Inferior parietal cortex (tissue), 1 donor: ENCODE measurements at regions not wholly inside any gene's neighbourhood (a gene's known extent, or its start where the extent isn't known, plus 50 kb on each side); places are given as distances from the start of the nearest gene placed in this dataset.
"Not testable (repeated sequence)": the region's sequence is repeated elsewhere in the genome, so short reads cannot be mapped to it uniquely, and the experiment has no call there.

ENCODE experiments used
- DNase-seq: peaks from one replicate; pipeline ENCODE4 v3.0.0-alpha.2; 2016; ENCODE audit errors: extremely low spot score

DNA sequence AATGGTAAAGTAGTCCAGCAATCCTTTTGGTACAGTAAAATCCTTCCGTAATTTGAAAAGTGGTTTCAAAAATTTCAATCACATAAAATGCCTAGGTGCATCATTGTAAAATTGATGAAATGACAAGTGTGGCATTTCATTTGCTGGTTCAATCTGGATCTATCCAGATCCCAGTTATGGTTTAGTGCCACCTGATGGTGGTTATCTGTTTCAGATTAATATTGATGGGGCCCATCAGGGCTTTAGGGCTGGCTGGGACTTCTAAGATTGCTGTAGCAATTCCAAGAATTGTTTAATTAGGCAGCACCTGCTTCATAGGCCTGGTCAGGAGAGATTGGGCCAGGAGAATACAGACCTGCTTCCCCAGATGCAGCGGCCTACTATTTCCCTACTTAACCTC, 55.5 kb upstream of the PIK3C3 start:
- DNase-seq = no peak

DNA sequence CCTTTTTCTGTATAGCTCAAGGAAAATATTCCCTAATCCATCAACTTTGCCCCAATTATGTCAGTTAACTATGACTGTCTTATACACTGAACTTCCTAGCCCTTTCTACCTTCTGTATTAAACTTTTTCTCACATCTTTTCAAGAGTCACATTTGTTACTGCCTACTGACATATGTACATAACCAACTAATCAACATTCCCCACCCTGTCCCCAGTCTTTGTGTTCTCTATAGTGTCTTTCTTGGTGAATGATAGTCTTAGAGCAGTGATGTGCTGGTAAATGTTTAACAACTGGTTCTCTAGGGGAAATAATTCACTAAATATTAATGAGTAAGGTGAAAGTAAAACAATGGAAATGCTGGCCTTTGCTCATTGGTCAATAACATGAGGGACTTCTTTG, 61.6 kb upstream of the PIK3C3 start:
- no peak for DNase-seq

DNA sequence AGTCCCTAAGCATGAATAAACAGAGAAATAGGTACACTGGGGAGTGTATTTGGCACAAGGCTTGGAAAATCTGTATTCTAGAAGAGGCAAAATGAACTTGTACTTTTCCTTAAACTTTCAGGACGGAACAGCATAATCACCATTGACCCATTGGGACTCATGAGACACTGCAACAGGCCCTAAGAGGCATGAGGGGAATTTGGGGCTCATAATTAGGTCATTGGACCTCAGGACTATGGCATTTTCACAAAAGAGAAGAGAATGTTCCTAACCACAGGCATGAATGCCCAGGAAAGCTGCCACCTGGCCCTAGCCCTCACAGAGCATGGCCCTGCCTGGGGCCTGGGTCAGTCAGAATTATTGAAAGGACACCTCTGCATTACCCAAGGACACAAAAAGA, 67.9 kb upstream of the PIK3C3 start:
- DNase-seq = no peak

DNA sequence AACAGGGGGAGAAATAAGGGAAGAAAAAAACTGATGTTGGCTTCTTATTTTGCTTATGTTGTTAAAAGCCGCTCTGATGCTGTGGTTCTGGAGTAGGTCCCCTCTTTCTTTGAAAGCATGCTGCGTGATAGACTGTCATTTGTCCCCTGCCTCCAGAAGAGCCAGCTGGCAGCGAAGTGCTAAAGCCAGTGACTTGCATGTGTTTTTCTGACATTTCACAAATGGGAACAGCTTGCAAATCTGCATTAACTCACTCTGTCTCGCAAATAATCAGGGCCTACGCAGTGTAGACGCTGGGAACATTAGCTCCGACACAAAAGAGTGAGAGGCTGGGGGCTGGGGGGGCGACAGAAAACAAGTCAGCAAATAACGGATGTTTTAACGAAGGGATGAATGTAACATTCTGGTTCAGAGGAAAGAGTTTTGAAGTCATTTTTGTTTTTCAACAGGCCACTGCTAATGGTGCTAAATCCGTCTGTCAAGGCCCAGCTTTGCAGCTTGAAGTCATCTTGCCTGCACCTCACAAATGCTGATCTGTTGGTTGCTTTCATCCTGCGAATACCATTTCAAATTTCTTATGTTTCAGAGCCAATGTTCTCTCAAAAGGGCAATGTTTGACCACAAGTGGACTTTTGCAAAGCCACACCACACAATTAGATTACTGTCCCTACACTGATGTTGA, 68.8 kb upstream of the PIK3C3 start:
- no peak for DNase-seq

DNA sequence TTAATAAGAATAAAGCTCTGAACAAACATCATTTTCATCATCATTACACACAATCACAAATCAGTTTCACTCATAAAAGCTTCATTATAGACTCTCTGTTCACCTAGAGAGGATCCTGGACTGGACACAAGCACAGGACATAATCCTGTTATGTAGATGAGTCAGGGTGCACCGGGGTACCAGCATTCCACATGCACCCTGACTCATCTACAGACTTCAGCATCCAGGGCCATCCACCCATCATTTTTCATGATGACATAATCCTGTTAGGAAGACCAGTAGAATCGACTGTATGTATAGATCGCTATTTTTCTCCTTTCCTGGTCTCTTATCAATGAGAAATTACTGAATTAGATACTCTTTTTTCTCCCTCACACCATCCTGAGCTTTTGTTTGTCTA, 73.7 kb upstream of the PIK3C3 start:
- DNase-seq = no peak

DNA sequence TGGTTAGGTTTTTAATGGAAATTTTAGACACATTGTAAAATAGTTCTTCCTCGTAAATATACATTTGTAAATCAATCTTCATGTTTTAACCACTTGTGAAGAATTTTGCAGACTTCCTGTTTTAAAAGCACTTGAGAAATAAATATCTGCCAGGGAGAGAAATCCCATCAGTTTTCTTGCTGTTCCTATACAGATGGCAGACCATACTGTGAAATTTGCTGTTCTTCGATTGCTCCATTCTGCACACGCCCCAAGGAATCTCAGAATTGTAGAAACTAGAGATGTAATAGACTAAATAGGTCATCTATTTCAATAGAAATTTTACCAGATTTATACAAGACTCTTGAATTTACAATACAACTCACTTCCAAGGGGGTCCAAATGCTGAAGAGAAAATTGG, 75.8 kb upstream of the PIK3C3 start:
- no peak for DNase-seq

DNA sequence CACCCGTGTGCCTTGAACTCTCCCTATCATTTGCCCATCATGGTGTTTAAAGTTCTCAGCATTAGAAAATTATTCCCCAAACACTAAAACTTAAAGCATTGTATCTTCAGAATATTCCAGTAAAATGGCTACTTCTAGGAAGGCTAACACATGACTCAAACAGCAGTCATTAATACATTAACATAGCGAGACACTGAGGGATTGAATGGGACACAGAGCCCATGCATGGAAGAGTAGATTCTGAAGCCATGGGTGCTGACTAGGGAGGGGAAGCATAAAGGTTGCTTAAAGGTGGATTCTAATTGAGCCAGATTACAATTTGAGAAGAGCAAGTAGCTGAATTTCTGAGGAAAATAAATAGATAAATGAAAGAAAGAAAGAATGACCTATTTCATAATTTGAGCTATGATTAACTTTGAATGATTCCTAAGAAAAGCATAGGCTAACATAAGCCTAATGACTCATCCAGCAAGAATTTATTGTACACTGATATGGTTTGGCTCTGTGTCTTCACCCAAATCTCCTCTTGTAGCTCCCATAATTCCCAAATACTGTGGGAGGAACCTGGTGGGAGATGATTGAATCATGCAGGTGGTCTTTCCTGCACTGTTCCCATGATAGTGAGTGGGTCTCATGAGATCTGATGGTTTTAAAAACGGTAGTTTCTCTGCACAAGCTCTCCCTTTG, 79.8 kb upstream of the PIK3C3 start:
- no peak for DNase-seq

DNA sequence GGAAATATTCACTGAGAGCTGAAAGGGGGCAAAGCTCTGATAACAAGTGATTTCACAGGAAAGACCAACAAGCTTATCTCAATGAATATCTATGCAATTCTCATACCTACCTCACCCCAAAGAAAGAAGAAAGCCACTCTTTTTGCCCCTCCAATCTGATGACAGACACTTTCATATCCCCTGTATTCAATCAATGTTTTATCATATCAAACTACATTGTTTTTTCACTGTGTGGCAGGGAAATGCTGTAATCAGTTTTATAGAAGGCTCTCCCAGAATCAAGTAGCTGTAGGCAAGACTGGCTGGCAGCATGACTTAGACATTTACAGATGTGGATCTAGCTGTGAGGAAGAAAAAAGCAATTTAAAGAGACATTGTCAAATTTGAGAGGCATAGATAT, 81.3 kb upstream of the PIK3C3 start:
- no peak for DNase-seq

DNA sequence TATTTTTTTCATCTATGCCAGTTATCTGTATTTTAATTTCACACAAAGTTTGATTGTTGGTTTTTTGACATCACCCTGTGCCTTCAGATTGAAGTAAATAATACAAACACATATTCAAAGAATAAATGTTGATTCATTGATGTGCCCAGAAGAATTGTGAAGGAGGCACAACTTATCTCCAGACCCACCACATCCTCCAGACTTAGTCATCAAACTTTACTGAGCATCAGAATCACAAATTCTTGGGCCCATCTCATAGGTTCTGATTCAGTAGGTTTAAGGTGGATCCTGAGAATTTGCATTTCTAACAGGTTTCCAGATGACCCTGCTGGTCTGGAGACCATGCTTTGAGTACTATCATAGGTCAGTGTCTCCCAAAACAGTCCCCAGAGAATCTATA, 82.8 kb upstream of the PIK3C3 start:
- DNase-seq = no peak

DNA sequence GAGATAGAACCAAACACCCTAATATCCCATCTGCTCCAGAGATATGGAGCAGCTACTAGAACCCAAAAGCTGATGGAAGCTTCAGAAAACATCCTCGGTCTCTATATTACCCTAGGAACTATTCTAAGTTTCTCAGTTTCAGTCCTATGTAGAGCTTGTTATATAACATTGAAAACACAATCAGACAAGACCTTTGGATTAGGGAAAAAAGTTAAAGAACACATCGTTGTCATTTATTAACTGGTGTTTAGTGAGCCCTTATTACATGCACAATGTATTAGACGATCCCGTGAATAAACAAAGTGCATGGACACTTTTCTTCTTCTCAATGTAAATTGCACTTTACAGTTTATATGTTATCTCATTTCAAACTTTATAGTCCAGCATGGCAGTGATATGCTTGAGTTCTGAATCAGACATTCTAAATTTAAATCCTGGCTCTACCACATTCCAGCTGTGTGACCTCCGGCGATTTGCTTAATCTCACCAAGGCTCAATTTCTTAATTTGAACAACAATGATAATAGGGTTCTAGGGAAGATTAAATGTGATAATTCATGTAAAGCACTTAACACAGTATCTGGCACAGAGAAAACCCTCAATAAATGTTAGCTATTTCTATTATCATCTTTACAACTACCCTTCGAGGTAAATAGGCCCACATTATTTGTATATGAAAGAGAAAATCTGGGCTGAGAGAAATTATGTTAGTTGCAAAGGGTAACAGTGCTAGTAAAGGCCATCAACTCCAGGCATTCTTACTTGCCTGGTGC, 83.6 kb upstream of the PIK3C3 start:
- DNase-seq = no peak

DNA sequence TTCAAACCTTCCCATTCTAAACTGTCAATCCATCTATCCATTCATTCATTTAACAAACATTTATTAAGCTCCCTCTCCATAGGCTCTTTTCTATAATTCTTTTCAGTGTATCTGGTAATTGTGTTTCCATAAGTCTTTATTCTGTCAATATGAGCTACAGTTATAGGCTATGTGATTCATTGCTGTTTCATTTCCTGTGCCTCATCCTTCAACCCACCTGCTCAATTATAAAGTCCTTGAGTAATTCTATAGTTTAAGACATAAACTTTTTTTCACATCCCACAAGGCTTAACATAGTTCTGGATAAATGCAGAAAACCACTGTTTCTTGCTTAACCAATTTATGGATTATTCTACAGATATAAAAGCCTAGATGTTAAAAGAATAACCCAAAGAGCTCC, 84.2 kb upstream of the PIK3C3 start:
- DNase-seq = no peak

DNA sequence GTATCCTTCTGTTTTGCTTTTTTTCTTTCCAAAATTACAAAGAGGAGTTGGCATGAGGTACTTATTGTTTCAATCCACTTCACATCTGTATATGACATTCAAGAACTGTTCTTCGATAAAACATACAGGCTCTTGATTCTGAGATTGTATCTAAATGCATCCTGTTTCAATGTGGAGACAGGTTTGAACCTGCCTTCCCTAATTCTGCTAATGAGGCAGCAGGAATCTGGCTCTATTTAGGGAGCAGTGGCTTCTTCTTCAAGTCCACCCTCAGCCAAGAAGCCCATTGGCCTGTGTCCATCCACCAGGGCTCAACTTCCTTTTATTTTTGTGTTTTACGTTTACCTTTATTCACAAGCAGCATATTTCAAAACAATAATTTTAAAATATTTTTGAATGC, 84.8 kb upstream of the PIK3C3 start:
- DNase-seq = no peak

DNA sequence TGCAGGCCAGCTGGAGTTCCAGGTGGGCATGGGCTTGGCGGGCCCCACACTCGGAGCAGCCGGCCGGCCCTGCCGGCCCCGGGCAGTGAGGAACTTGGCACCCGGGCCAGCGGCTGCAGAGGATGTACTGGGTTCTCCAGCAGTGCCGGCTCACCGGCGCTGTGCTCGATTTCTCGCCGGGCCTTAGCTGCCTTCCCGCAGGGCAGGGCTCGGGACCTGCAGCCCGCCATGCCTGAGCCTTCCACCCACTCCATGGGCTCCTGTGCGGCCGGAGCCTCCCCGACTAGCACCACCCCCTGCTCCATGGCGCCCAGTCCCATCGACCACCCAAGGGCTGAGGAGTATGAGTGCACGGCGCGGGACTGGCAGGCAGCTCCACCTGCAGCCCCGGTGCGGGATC, 89.2 kb upstream of the PIK3C3 start:
- DNase-seq = not testable (repeated sequence)

DNA sequence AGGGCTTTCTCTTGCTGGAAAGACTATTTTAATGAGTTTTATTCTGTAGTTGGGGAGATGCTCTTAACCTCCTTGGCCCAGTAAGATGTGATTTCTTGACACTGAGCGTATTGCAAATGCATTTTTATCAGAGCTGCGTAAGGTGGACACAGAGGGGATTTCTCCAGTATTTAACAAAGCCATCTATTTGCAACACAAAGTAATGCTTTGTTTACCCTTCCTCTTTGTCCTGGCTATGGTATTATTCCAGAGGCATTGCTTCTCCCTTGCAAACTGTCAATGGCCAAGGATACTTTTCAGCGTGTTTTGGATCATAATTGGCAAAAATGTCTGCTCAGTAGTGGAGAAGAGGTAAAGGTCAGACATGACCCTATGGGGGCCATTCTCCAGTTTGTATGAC, 90.8 kb upstream of the PIK3C3 start:
- DNase-seq = no peak

DNA sequence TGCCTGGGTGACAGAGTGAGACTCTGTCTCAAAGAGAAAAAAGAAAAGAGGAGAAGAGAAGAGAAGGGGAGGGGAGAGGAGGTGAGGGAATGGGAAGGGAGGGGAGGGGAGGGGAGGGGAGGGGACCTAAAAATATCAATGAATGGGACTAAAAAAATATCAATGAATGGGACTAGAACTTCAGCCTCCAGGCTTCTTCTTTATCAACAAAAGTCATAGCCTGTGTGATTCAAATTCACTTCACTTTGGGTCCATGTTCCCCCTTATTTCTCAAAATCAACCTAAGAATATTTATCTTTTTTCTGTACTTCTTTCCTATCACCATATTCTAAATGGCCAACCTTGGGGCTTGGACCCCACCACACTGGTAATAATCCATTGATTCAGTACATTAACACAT, 92.1 kb upstream of the PIK3C3 start:
- DNase-seq = no peak

DNA sequence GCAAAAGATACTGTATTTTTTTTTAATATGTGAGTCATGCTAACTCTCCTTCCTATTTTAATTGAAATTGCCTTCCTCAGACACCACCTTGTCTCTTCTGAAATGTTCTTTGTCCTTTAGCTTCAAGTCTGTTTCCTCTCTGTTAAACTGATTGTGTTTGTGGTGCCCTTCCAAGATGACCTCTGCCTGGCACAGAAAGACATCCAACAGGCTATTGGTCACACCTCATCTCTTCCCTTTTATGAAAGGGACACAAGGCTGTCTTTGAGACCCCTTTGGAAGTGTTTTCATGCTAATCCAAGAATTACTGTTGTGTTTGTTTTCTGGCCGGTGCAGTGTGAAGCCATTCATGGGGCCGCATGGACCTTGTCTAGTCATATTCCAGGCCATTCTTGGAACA, 94.0 kb upstream of the PIK3C3 start:
- no peak for DNase-seq

DNA sequence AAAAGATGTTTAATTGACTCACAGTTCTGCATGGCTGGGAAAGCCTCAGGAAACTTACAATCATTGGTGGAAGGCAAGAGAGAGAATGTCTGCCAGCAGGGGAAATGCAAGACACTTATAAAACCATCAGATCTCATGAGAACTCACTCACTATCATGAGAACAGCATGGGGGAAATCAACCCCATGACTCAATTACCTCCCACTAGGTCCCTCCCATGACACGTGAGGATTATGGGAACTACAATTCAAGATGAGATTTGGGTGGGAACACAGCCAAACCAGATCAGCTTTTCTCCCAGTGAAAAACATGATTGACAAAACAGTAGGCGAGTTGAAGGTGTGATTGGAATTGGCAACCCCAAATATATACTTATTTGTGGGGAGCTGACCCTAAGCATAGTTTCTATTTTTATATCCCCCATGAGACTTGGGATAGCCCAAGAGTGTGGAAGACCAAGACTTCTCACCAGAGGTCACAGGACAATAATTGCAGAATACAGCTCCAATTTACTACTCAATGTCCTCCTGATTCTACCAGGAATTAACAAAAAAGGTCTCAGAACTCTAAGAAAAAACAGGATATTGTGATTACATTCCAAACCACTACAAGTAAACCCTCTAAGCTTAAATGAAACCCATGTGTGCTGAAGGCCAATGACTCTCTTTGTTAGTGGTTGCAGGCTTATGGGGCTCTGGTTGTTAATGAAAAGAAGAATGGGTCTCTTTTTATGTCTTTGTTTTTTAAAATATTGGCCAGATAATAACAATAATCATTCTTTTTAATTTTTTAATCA, 96.1 kb upstream of the PIK3C3 start:
- no peak for DNase-seq

DNA sequence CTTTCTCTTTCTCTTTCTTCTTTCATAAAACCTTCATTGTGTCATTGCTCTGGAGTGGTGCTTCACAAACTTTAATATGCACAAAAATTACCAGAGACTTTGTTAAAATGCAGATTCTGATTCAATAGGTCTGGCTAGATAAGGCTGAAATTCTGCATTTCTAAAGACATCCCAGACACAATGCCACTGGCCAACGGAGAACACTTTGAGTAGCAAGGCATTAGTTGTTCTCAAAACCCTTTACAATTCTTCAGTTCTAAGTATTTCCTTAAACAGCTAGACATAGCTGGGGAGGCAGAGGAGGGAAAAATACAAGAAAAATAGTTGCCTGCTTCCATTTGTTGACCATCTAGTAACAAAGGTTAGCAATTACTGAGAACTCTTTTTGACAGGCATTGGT, 101.8 kb upstream of the PIK3C3 start:
- DNase-seq = no peak

DNA sequence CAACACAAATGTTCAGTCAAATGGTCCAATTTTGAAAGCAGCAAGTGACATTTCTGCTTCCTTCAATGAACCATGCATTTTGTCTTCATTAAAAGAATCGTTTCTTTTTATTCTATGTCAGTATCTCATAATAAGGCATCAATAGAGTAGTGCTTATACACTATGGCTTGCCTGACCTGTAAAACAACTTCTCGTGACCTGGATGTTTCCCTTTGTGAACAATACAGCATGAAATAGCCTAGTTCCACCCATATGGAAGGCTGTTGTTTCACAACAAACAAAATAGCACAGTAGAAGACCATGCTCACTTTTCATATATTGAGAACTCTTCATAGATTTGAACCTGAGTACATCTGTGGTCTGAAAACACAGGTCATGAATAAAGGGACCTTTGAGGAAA, 104.3 kb upstream of the PIK3C3 start:
- DNase-seq = no peak

DNA sequence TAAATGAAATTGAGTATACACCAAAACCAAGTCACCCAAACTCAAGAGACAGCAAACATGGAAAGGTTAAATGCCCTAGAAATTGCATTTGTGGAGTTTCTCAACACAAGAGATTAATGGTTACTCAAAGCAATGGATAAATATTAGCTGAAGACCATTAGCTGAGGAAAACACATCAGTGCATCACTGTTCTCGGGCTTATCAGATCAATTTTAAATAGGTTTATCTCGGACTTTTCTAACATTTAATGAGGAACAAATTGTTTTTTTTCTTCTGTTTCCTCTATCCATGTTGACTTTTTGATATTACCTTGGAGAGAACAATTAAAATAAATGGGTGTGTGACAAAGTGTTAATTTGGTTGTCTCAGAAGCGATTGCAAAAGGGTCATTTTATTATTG, 105.4 kb upstream of the PIK3C3 start:
- DNase-seq = no peak

DNA sequence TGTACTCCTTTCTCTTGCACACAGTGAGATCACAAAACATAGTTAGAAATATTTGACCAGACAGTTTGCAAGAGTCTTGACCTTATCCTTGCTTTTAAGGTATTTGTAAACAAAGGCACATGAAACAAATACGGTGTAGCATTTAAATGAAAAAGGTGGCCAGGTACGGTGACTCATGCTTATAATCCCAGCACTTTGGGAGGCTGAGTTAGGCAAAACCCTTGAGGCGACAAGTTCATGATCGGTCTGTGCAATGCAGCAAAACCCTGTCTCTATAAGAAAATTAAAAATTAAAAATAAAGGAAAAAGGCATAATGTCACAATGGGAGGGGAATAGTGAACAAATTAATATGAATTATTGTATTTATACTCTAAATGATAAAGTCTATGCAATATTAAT, 109.5 kb upstream of the PIK3C3 start:
- no peak for DNase-seq

DNA sequence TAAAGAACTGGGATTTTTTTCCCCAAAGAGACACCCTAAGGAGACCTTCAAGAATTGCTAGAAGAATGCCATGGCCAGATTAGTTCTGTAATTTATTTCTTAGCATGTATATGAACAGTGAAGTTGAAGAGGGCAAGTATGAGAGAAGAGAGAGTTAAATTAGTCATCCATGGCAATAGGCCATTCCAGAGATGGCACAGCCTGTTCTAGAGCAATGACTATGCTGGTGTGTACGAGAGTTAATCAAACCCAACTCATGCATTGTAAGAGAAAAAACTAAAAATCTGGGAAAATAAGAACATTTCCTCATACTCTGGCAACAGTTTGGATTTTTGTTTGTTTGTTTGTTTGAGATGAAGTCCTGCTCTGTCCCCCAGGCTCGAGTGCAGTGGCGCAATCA, 112.1 kb upstream of the PIK3C3 start:
- no peak for DNase-seq
